LoVo (cell line): ENCODE measurements at regions not wholly inside any gene's neighbourhood (a gene's known extent, or its start where the extent isn't known, plus 50 kb on each side); places are given as distances from the start of the nearest gene placed in this dataset.

Experiments used
- DNase-seq: peaks from one replicate; pipeline ENCODE4 v3.0.0-alpha.2; 2016; ENCODE audit warnings: low spot score

DNA sequence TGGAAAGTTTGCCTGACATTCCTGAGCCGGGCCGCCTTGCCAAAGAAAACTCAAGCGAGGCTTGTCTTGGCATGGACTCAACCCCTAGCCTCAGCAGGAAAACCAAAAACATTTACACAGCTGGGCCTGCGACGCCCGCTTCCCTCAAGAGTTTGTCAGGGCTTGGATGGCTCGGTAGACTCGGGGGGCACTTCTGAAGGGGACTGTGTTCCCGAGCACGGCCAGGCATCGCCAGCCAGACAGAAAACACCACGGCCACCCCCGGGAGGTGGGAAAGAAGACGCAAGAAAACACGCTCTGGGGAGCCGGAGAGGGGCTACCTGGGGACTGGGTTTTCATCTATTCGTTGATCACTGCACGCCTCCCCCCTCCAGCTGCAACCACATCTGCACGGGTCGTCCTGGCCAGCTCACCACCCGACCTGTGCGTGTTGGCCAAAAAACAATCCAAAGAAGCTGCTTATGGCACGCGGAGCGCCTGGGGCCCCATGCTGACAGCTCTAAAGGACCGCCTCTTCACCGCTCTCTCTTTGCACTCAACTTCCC is 380.7 kb downstream of the MN1 start:
- DNase-seq, result peak; percentile 10

DNA sequence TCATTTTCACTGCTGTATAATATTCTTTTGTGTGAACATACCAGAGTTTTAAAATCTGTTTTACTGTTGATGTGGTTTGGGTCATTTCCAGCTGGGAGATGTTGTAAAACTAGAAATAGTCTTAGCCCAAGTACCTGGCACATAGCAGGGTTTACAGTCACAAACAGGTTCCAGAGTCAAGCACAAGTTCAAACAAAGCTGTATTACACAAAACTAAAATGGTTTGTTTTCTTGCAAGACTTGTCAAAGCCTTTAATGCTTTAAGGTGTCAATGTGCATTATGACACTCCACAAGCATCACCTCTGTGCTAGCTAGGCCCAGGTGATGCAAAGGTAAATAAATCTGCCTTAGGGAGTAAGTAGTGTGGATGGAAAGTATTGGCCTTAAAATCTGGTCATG is 379.1 kb downstream of the MN1 start:
- DNase-seq, result no peak

DNA sequence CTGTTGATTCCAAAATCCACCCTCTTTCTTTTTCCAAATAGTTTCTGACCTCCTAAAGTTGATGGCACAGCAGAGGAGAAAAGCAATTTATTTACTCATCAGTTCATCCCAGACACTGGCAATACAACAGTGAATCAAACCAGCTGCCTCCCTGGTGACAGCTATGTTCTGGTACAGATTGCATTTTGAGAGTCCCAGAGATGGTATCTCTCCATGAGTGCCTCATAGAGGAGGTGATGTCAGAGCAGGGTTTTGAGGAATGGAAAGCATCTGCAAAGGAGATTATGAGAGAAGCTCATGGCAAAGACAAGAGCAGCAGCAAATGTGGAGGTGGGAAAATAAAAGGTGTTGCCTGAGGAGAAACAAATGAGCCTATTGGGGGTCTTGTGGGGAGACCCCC is 377.2 kb downstream of the MN1 start:
- no peak for DNase-seq

- DNase-seq, result no peak
Observed at GRCh38 chr22:27429476-27429875, 372.1 kb downstream of the MN1 start.

DNA sequence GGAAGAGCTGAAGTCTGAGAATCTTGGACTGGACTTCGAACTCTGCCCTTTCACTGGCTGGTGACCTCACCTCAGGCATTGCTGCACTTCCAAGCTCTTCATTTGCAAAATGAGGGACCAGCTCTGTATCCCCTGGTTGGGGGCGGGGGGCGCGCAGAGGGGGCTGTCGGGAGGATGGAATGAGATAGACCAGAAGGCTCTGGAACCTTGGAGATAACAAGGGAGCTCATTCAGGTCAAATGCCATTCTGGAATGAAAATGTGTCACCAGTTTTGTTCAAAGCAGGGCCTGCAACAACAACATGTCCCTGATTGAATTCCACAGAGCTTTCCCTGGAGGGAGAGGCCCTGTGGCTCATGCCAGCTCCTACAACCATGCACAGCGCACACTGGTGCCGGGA is 370.5 kb downstream of the MN1 start:
- no peak for DNase-seq

DNA sequence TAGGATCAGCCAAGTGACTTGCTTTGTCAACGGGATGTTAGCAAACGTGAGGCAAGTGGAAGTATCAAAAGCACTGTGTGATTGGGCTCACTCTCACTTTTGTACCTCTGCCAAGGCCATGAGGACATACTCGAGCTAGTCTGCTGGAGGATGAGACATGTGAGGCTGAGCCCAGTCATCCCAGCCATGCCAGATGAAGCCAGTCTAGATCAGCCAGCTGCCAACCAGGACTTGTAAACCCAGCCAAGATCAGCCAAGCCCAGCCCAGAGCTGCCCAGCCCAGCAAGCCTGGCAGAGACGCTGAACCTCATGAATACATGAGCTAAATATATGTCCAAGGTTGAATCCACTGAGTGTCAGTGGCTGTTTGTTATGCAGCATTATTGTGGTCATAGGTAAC is 369.7 kb downstream of the MN1 start:
- no peak for DNase-seq

DNA sequence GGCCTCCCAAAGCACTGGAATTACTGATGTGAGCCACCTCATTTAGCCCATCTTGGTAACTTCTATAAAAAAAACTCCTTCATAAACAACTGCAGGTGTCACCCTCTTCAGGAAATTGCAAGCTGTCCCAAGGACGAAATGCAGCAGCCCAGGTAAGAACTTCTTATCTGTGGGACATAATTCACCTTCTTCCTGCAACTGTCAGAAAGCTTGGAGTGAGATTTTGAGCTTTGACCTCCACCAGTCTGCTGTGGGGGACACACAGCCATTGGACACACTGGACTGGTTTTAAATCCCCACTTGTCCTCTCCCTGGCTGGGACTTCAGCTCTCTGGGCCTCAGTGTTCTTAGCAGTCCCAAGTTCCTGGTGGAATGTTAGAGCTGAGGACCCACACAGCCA is 368.5 kb downstream of the MN1 start:
- no peak for DNase-seq

DNA sequence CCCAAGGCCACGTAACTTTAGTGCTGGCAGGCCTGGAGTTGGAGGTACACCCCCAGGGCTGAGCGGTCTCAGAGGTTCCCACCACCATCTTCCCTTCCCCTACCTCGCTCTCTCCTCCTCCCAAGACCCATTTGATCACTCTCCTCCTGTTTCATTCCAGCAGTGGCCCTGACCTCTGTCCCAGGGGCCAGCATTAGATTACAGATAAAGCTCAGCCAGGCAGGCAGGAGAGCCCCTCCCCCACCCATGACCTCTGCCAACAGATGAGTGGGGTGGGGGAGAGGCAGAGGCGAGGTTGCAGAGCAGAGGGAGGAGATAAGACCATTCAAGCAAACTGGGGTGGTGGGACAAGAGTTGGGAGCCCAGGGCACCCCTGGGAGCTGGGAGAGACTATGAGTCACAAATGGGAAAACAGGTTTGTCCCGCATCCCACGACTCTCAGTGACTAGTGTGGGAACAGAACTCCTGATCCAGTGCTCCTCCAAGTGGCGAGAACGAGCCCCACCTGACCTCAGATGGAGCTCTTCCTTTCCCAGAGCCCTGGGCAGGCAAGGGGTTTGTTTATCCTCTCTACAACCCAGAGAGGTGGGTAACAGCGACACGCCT is 367.9 kb downstream of the MN1 start:
- DNase-seq, result no peak

- DNase-seq, result no peak
Observed at GRCh38 chr22:27434898-27435297, 366.7 kb downstream of the MN1 start.

DNA sequence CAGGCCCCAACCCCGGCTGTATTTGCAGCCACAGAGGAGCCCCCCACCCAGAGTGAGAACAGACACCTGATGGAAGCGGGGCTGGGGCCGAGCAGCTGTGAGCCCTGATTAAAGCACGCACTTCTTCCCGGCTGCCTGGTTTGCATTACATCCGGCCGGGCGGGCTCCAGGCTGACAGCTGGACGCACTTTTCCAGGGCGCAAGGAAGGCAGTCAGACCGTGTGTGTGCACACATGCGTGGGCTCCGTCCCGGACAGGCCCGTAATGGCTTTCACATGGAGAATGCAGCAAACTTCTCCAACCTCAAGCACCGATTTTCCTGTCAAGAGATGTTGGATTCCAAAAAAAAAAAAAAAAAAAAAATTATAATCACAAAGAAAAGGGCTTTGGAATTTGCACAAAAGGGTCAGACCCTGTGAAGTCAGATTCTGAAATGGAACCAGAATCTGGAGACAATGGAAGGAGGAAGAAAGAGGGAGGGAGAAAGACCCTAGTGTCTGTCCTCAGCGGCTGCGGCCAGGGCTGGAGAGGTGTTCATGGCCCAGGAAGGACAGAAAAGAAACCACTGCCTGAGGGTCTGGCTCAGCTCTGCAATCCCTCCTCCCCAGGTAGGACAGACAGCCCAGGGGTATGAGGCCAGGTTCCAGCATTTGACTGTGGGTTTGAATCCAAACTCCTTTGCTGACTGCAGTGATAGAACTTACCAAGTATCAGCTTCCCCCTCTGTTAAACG is 365.5 kb downstream of the MN1 start:
- DNase-seq, result no peak

GRCh38 chr22:27436591-27436990 is 365.0 kb downstream of the MN1 start:
- no peak for DNase-seq

GRCh38 chr22:27437570-27437969 is 364.0 kb downstream of the MN1 start:
- DNase-seq, result no peak

GRCh38 chr22:27438271-27438980 is 363.1 kb downstream of the MN1 start:
- DNase-seq, result no peak

- DNase-seq, result no peak
Observed at GRCh38 chr22:27439131-27439530, 362.4 kb downstream of the MN1 start.

GRCh38 chr22:27440304-27440865 is 361.2 kb downstream of the MN1 start:
- no peak for DNase-seq

DNA sequence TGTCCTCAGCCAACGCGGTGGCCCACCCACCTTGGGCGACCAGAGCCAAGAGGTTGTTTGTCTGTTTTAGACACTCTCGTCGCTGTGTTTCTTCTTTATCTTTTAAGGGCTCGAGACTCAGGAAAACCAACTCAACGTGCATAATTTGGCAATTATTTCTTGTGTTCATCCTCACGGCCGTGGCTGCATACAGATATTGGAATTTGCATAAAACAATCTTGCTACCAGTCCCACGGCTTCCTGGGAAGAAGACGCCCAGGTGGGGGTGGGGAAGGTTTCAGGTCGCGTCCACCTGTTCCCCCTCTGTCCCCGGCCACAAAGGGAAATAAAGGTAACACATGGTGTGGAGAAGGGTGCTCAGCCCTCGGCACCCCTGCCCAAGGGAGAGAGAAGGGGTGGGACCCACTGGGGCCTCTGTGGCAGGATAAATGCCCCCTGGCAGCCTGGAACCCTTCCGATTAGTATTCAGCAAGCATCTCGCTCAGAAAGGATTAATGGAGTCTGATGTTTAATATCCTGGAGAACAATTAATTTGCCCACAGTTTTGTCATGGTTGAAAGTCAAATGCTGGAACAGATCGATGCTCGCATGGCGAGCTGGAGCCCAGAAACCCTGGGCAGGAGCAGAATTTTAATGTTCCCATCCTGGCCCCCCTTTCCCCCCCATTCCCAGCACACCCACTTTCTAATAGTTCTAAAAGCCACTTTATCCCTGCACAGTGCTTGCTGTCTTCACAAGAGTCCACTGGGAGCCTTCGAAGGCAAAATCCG is 359.7 kb downstream of the MN1 start:
- no peak for DNase-seq

- no peak for DNase-seq
Observed at GRCh38 chr22:27443306-27443705, 358.2 kb downstream of the MN1 start.

DNA sequence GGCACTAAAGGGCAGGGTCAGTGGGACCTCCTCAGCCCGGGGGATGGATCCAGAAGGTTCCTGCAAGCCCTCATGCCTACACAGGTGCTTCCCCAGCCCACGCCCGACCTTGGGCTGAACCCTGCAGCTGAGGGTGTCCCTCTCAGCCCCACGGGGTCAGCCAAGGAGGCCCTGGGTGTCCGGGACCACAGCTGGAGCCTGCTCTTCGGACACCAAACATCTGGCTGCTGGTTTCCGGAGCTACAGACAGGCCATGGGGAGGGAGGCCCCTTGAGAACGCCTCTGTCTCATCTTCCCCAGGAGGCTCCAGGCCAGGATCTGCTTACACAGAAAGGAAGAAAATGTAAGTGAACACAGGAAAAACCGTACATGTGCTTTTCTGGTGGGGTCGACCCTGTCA is 355.7 kb downstream of the MN1 start:
- DNase-seq, result no peak

GRCh38 chr22:27447289-27447688 is 354.3 kb downstream of the MN1 start:
- no peak for DNase-seq

DNA sequence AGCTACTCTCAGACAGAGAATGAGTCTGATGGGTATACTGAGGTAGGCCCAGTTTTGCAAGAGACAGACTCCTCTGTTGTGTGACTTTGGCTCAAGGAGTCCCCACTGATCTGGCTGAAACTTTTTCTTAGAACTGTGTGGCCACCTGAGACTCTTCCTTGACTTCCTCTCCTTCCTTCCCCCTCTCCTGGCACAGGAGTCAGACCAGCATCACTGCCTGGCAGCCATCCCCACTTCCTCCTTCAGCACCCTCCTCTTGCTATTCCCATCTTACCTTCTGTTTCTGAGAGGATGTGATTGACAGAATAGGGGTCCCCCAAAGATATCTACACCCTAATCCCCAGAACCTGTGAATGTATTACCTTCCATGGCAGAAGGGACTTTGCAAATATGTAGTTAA is 351.1 kb downstream of the MN1 start:
- no peak for DNase-seq

DNA sequence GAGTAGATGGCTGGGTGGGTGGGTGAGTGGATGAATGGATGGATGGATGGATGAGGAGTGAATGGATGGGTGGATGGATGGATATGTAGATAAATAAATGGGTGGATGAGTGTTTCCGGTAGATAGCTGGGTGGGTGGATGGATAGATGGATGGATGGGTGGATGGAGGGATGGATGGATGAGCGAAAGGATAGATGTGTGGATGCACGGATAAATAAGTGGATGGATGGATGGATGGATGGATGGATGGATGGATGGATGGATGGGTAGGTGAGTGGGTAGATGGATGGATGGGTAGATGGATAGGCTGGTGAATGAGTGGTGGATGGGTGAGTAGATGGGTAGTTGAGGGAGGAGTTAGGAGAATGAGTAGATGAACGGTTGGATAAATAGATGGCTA is 349.3 kb downstream of the MN1 start:
- DNase-seq, result no peak

DNA sequence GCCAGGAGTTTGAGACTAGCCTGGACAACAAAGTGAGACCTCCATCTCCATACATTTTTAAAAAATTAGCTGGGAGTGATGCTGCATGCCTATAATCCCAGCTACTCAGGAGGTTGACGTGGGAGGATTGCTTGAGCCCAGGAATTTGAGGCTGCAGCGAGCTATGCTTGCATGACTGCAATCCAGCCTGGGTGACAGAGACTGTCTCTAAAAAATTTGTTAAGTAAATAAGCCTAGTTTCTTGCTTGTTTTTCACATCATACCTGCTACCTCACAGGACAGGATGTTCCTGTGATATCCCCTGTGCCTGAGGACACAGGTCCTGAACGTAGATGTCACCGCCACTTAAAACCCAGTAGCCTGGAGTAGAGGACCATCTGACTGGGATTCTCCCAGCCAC is 348.6 kb downstream of the MN1 start:
- DNase-seq, result no peak
